K562 (cell line): ENCODE measurements at regions not wholly inside any gene's neighbourhood (a gene's known extent, or its start where the extent isn't known, plus 50 kb on each side); places are given as distances from the start of the nearest gene placed in this dataset.

Experiments
- ATAC-seq: fragments of 200-7000 bp; cut with Tn5 transposase; 3 replicates; pipeline ENCODE4 v1.9.1; 2020; ENCODE audit warnings: moderate library complexity
- BruUV-seq: library from RNA; stranded (reverse); fragments of 400-500 nt; replicated peaks from 2 replicates; lab custom pipeline; 2021; lab: Mats Ljungman, UMichigan
- CTCF ChIA-PET: fragments of 300-600 bp; formaldehyde crosslinking; extraction: SDS; loops from one replicate; lab custom pipeline; 2021; ENCODE audit warnings: low intra/inter-chr PET ratio; lab: Yijun Ruan, JAX
- POLR2A ChIA-PET: fragments of 300-600, 350-650 bp; sonication (Branson Sonifier 250); formaldehyde crosslinking; extraction: SDS; loops from one replicate; lab custom pipeline; 2021; ENCODE audit warnings: antibody characterized with exemption, inconsistent platforms; lab: Yijun Ruan, JAX
- DNase-seq, 4 experiments: peaks; one replicate each; pipeline versions ENCODE4 v3.0.0 to v3.0.0-alpha.2; 2011 to 2018; ENCODE audit warnings: low spot score in 3 of 4, mixed read lengths in 3 of 4; ENCODE audit errors: extremely low read depth in 1 of 4
- FAIRE-seq: peaks from 2 replicates; lab custom pipeline; 2011; peaks lifted over from hg19 to GRCh38; lab: Jason Lieb, UNC
- H2AFZ ChIP-seq: 2 replicates; pipeline ENCODE4 v1.6.0; 2011; ENCODE audit warnings: low read depth, low read length, control low read depth, inconsistent platforms
- H3K27ac ChIP-seq: fragments of 200-600 bp; 3 replicates; pipeline ENCODE4 v1.8.0; 2011; ENCODE audit warnings: low read depth, mild to moderate bottlenecking, control low read depth, inconsistent platforms, low read length, moderate library complexity, mixed read lengths; ENCODE audit errors: extremely low read depth
- H3K27me3 ChIP-seq, 2 experiments: fragments of 300-600 bp in 1 of 2; 2 replicates in 1 of 2; 3 replicates in 1 of 2; pipeline versions ENCODE4 v1.6.0 to v1.8.0; 2011; ENCODE audit warnings: inconsistent platforms in 2 of 2, low read length in 2 of 2, mild to moderate bottlenecking in 1 of 2, mixed read lengths in 1 of 2, moderate library complexity in 1 of 2; ENCODE audit not compliant: control insufficient read depth in 2 of 2, insufficient read depth in 2 of 2
- H3K36me3 ChIP-seq: fragments of 300-600 bp; 3 replicates; pipeline ENCODE4 v1.8.0; 2011; ENCODE audit warnings: mild to moderate bottlenecking, low read length, inconsistent platforms; ENCODE audit not compliant: control insufficient read depth, insufficient read depth
- H3K4me1 ChIP-seq, 2 experiments: fragments of 200-600 bp in 1 of 2; replicated peaks in 1 of 2; 2 replicates in 1 of 2; 3 replicates in 1 of 2; pipeline versions ENCODE4 v1.5.1 to v1.8.0; 2011; ENCODE audit warnings: inconsistent platforms in 2 of 2, low read length in 2 of 2, mild to moderate bottlenecking in 1 of 2, mixed read lengths in 1 of 2, moderate library complexity in 1 of 2; ENCODE audit not compliant: control insufficient read depth in 2 of 2, insufficient read depth in 2 of 2
- H3K4me2 ChIP-seq: 2 replicates; pipeline ENCODE4 v1.6.1; 2011; ENCODE audit warnings: low read length, control low read depth, inconsistent platforms, mixed read lengths; ENCODE audit not compliant: insufficient read depth
- H3K4me3 ChIP-seq: fragments of 200-600 bp; sonication (generic), shearing (Covaris generic); 2 replicates; pipeline ENCODE4 v1.5.1; 2016; ENCODE audit warnings: control low read depth, inconsistent platforms
- H3K79me2 ChIP-seq: fragments of 200-600 bp; 3 replicates; pipeline ENCODE4 v1.8.0; 2011; ENCODE audit warnings: low read length, inconsistent platforms; ENCODE audit not compliant: control insufficient read depth, insufficient read depth
- H3K9ac ChIP-seq, 2 experiments: 2 replicates each; pipeline versions ENCODE4 v1.6.0 to v1.6.1; 2011; ENCODE audit warnings: low read depth in 2 of 2, low read length in 2 of 2, control low read depth in 1 of 2, inconsistent platforms in 1 of 2, mild to moderate bottlenecking in 1 of 2, mixed read lengths in 1 of 2; ENCODE audit not compliant: insufficient read depth in 1 of 2
- H3K9me1 ChIP-seq: one replicate; pipeline ENCODE4 v1.6.0; 2011; ENCODE audit warnings: inconsistent platforms, mild to moderate bottlenecking, low read length, moderate library complexity; ENCODE audit not compliant: control insufficient read depth, insufficient read depth
- H3K9me3 ChIP-seq: replicated peaks from 2 replicates; pipeline ENCODE4 v1.5.1; 2011; ENCODE audit warnings: low read depth, low read length, inconsistent platforms; ENCODE audit not compliant: control insufficient read depth, insufficient read depth
- H4K20me1 ChIP-seq: replicated peaks from 2 replicates; pipeline ENCODE4 v1.6.1; 2011; ENCODE audit warnings: low read length, inconsistent platforms, mixed read lengths; ENCODE audit not compliant: control insufficient read depth, insufficient read depth
- FOXM1 ChIP-seq, 2 experiments: fragments of 450-650 bp in 1 of 2; sonication (generic) in 1 of 2; formaldehyde crosslinking in 1 of 2; IDR thresholded peaks; 2 replicates each; pipeline versions ENCODE4 v1.6.1 to v1.9.0; 2017 to 2022; ENCODE audit warnings: low read depth in 2 of 2, mild to moderate bottlenecking in 2 of 2, missing genetic modification reagents in 1 of 2, moderate library complexity in 1 of 2
- IRF1 ChIP-seq: sonication (generic); formaldehyde crosslinking; IDR thresholded peaks from 2 replicates; pipeline ENCODE4 v1.8.0; 2022; ENCODE audit warnings: missing genetic modification reagents, mild to moderate bottlenecking, borderline replicate concordance
- MXD1 ChIP-seq: fragments of 250-450 bp; sonication (Bioruptor Pico); IDR thresholded peaks from 2 replicates; pipeline ENCODE4 v1.8.0; 2021; ENCODE audit warnings: borderline replicate concordance, mild to moderate bottlenecking, moderate library complexity; ENCODE audit not compliant: poor library complexity, severe bottlenecking
- SMARCA5 ChIP-seq: fragments of 450-650 bp; IDR thresholded peaks from 2 replicates; pipeline ENCODE4 v1.6.1; 2016
- TARDBP ChIP-seq: fragments of 450-650 bp; IDR thresholded peaks from 2 replicates; pipeline ENCODE4 v1.6.1; 2016
- ZBTB33 ChIP-seq: sonication (generic); formaldehyde crosslinking; IDR thresholded peaks from 2 replicates; pipeline ENCODE4 v1.8.1; 2023; ENCODE audit warnings: mild to moderate bottlenecking, missing genetic modification reagents
- ZNF668 ChIP-seq: fragments of 250-450 bp; sonication (Bioruptor Pico); IDR thresholded peaks from 2 replicates; pipeline ENCODE4 v1.8.0; 2022; ENCODE audit warnings: mild to moderate bottlenecking, inconsistent platforms
- in situ Hi-C: fragments of 300-500 bp; cut with MboI; formaldehyde crosslinking; loops from 4 replicates; pipeline ENCODE4 v1.15.0; 2018; ENCODE audit warnings: inconsistent platforms, mixed read lengths
- intact Hi-C: fragments of 100-400 bp; cut with micrococcal nuclease; formaldehyde crosslinking; loops from 2 replicates; pipeline ENCODE4 v1.14.2; 2022

- no peaks in the 10 kb centered on the region for H3K9me3 ChIP-seq
- TF ChIP-seq ZBTB33 (no peak), SMARCA5 (no peak), IRF1 (CRISPR knock-in tag) (no peak), TARDBP (no peak), MXD1 (no peak), ZNF668 (CRISPR knock-in tag) (no peak), FOXM1 (IDR thresholded peaks at IDR 0.05; ENCODE audit: low read depth) (no peak), FOXM1 (CRISPR knock-in tag; IDR thresholded peaks at IDR 0.05; ENCODE audit: low read depth) (no peak)
- BruUV-seq = no TSS peak
- H3K27me3 ChIP-seq = no peaks in the 10 kb centered on the region
- in situ Hi-C loops (no loop called here), intact Hi-C loops (no loop called here)
- ATAC-seq = no peak
- no peak for DNase-seq
- no peak overlapping the region for H3K9ac ChIP-seq
- ChIA-PET POLR2A (no interaction called here), CTCF (no interaction called here)
- no peak overlapping the region for H3K27ac ChIP-seq
- no peak overlapping the region for H3K4me2 ChIP-seq
- H3K9me1 ChIP-seq = no peaks in the 10 kb centered on the region
- no peak overlapping the region for H2AFZ ChIP-seq
- no peak overlapping the region for H3K4me3 ChIP-seq
- no peaks in the 10 kb centered on the region for H3K36me3 ChIP-seq
- no peaks in the 10 kb centered on the region; a peak in 1 of 5 replicates for H3K4me1 ChIP-seq
- no peaks in the 10 kb centered on the region for H4K20me1 ChIP-seq
- FAIRE-seq = no peak
- H3K79me2 ChIP-seq = no peaks in the 10 kb centered on the region
These were observed 325.0 kb downstream of the SATB1 start for GRCh38 chr3:18100121-18100520.
